ENCODE measurements at regions not wholly inside any gene's neighbourhood (a gene's known extent, or its start where the extent isn't known, plus 50 kb on each side); places are given as distances from the start of the nearest gene placed in this dataset.

GRCh38 chr1:4596486-4596885 lies 57.9 kb upstream of the AJAP1 start:
- no peak for TF ChIP-seq CTCF (IDR thresholded peaks at IDR 0.05)
- no peaks in the 10 kb centered on the region for H3K4me1 ChIP-seq (ENCODE audit: low read depth)
- no peaks in the 10 kb centered on the region for H3K9me3 ChIP-seq
- DNase-seq (no peak), ATAC-seq (no peak)
- no peaks in the 10 kb centered on the region for H3K36me3 ChIP-seq (ENCODE audit: low read depth)
- no peak overlapping the region for H3K4me3 ChIP-seq
- intact Hi-C loops (cut with DNase I, micrococcal nuclease): no loop called here

- Histone ChIP-seq H3K4me3 (no peak overlapping the region), H3K4me1 (ENCODE audit: low read depth) (no peaks in the 10 kb centered on the region), H3K9me3 (no peaks in the 10 kb centered on the region), H3K36me3 (ENCODE audit: low read depth) (no peaks in the 10 kb centered on the region)
- ATAC-seq (no peak), DNase-seq (no peak)
- TF ChIP-seq CTCF (IDR thresholded peaks at IDR 0.05): no peak
- intact Hi-C loops (cut with DNase I, micrococcal nuclease): no loop called here
Measured at GRCh38 chr1:4597020-4597419, 57.4 kb upstream of the AJAP1 start.

GRCh38 chr1:4598561-4598960 lies 55.8 kb upstream of the AJAP1 start:
- Histone ChIP-seq H3K4me3 (no peak overlapping the region), H3K9me3 (no peaks in the 10 kb centered on the region), H3K36me3 (ENCODE audit: low read depth) (no peaks in the 10 kb centered on the region), H3K4me1 (ENCODE audit: low read depth) (no peaks in the 10 kb centered on the region)
- intact Hi-C loops (cut with DNase I, micrococcal nuclease): no loop called here
- TF ChIP-seq CTCF (IDR thresholded peaks at IDR 0.05): no peak
- DNase-seq (no peak), ATAC-seq (no peak)

- intact Hi-C loops (cut with DNase I, micrococcal nuclease): no loop called here
- no peak overlapping the region for H3K4me3 ChIP-seq
- DNase-seq (no peak), ATAC-seq (no peak)
- H3K4me1 ChIP-seq (ENCODE audit: low read depth): no peaks in the 10 kb centered on the region
- H3K36me3 ChIP-seq (ENCODE audit: low read depth): no peaks in the 10 kb centered on the region
- TF ChIP-seq CTCF (IDR thresholded peaks at IDR 0.05): no peak
- H3K9me3 ChIP-seq: no peaks in the 10 kb centered on the region
Measured at GRCh38 chr1:4599521-4599920, 54.9 kb upstream of the AJAP1 start.

- intact Hi-C loops (cut with DNase I, micrococcal nuclease): no loop called here
- TF ChIP-seq CTCF (IDR thresholded peaks at IDR 0.05): no peak
- Histone ChIP-seq H3K4me3 (no peak overlapping the region), H3K4me1 (ENCODE audit: low read depth) (no peaks in the 10 kb centered on the region), H3K9me3 (no peaks in the 10 kb centered on the region), H3K36me3 (ENCODE audit: low read depth) (no peaks in the 10 kb centered on the region)
- ATAC-seq (no peak), DNase-seq (no peak)
Measured at GRCh38 chr1:4599951-4600481, 54.4 kb upstream of the AJAP1 start.

Measured in mucosa of descending colon (tissue), 3 donors.